NCI-H146 treated with DMSO at 0.1 percent for 48 hours (cell line): ENCODE measurements at regions not wholly inside any gene's neighbourhood (a gene's known extent, or its start where the extent isn't known, plus 50 kb on each side); places are given as distances from the start of the nearest gene placed in this dataset.

Source experiments
- DNase-seq: peaks from one replicate; lab custom pipeline; 2025; ENCODE audit not compliant: unreplicated experiment; lab: John Stamatoyannopoulos, UW

DNA sequence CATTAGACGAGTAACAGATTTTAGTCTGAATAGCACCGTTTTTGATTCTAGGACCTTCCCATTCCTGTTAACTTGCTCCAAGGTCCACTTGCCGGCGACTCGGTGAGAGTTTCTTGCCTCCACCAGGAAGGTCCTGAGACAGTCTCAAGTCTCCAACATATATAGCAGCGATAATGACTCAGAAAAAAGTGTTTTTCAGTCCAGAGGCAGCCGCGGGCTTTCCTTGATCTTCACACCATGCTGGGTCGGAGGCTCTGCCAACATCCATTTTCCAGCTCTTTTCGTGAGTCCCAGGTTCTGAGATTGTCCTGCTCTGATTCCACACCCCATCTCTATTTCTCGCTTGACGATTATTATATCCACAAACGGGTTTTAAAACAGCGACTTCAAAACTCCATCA is 170.5 kb downstream of the GPX5 start:
- no peak for DNase-seq

GRCh38 chr6:28696682-28697081 is 171.0 kb downstream of the GPX5 start:
- no peak for DNase-seq

- DNase-seq, result no peak
Measured at GRCh38 chr6:28707387-28708282, 182.0 kb downstream of the GPX5 start.

DNA sequence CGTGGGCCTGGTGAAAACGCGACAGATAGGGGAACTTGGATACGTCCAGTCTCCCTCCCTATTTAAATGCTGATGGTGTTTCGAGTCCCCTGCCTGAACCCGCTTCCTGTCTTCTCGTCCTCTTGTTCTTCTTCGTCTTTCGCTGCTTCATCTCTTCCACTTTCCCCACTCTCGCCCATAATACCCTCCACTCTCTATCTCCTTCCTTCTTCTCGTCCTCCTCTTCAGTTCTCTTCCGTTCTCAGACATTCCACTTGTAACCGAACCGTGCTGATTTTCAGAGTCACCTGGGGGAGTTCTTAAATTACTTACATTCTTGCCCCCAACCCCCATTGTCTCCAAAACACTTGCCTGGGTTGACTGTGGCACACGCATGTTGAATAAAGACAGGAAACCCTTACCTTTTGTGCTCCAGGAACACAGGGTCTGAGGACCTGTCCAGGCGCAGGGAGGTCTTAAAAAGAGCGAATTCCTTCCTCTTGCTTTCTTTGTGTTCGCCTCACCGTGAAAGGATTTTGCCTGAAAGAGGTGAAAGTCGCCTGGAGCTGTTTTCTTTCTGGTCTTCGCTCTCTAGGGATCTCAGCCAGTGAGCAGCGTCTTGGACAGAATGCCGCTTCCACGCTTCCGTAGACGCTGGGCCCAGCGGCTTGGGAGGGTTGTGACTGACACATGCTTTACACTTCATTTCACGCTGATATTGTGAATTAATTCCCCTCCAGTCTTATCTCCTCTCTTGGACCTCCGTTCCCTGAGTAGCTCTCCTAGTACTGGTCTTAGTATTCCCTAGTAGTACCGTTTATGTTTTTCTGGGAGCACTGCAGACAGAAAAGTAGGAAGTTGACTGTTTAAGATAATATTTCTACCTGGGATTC is 184.0 kb downstream of the GPX5 start:
- DNase-seq, result no peak

- no peak for DNase-seq
Measured at GRCh38 chr6:28710466-28711191, 184.9 kb downstream of the GPX5 start.

DNA sequence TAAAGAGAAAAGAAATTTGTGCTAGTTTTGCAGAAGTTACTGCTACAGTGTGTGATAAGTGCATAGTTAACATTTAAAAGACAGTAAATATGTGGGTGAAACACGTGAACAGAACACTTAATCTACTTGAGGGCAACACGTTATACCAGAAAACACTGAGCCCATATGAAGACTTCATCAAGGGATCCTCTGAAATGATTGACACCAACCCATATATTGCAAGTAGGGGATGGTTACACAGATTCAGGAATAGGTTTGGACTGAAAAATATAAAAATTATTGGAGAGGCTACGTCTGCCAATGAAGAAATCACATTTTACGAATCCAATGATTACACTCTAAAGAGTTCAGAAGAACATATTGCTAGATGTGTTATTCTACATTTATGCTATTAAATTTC is 185.6 kb downstream of the GPX5 start:
- no peak for DNase-seq

DNA sequence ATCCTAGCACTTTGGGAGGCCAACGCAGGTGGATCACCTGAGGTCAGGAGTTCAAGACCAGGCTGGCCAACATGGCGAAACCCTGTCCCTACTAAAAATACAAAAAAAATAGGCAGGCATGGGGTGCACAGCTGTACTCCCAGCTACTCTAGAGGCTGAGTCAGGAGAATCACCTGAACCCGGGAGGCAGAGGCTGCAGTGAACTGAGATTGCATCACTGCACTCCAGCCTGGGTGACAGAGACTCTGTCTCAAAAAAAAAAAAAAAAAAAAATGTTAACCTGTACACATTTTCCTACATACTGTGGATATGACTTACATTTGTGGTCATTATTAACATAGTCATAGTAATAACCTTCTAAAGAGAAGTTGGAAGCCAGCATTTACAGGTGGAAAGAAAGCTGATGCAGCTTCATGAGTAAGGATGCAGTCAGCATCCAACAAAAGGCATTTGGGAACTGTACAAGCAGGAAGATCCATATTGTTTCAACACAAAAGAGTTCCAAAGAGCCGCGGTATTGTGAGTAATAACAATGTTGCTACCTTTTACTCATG is 186.2 kb downstream of the GPX5 start:
- no peak for DNase-seq

- no peak for DNase-seq
Measured at GRCh38 chr6:28712982-28713381, 187.3 kb downstream of the GPX5 start.

DNA sequence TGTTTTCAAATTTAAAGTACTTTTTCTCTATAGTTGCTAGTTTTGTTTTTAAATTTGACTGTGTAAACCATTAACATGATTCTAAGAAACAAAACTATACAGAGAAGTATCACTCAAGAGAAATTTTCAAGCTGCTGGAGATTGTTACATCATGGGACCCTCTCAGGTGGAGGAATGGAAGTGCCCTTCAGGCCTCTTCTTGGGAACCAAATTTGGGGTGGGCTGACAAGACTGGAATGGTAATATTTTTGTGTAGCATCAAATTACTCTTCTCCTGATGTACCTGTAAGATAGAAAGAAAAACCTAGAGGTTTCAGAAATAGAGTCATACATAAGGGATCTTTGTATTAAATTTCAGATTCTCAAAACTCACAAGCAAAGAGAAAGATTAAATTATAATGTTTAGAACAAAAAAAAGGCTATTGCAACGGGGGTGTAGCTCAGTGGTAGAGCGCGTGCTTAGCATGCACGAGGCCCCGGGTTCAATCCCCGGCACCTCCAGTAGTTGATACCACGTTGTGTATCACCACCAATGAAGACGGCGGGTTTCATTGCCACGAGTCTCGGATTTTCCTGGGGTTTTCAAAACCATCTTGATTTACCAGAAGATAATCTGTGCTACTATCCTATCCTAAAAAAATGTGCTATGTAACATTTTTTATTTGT is 193.7 kb downstream of the GPX5 start:
- DNase-seq, result no peak

DNA sequence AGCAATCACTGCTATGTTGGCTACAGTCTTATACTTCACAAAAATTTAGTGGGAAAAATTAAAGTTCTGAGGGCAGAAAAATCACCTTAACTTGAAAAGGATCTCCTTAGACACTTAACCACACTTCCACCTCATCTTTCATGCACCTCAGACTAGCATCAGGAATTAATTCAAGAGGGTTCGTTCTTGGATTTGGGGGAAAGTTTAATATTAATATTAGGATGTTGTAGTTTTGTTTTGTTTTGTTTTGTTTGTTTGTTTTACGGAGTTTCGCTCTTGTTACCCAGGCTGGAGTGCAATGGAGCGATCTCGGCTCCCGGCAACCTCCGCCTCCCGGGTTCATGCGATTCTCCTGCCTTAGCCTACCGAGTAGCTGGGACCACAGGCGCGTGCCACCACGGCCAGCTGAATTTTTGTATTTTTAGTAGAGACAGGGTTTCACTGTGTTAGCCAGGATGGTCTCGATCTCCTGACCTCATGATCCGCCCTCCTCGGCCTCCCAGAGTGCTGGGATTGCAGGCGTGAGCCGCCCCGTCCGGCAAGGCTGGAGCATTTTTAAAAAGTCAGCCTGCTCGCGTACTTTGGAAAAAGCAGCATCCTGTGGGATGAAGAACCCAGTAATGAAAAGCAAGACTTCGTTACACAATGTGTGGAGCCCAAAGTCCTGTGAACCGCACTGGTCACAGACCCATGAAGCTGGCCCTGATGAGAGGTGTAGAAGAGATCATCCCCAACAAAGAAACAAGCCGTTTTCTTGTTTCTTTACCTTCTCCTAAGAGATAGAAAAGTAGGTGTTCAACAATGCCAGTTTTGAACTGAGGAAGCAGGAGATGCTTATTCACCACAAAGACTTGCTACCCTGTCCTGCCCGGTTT is 194.9 kb downstream of the GPX5 start:
- DNase-seq, result no peak

GRCh38 chr6:28721372-28721771 is 195.7 kb downstream of the GPX5 start:
- DNase-seq, result no peak

DNA sequence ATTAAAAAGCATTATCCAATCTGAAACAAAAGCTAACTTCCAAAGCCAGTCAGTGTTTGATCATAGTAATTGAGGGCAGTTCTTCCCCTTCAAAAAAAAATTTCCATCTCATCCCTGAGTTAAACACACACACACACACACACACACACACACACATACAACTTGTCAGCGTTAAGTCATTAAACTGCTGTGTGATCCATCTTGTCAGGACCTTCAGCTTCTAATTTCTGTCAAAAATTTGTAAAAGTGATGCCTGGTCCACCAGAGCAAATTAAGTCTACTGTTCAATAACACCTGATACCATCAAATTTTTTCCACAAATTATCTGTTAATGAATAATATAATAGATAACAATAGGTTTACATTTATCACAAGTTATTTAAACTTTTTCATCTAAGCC is 198.7 kb downstream of the GPX5 start:
- no peak for DNase-seq

DNA sequence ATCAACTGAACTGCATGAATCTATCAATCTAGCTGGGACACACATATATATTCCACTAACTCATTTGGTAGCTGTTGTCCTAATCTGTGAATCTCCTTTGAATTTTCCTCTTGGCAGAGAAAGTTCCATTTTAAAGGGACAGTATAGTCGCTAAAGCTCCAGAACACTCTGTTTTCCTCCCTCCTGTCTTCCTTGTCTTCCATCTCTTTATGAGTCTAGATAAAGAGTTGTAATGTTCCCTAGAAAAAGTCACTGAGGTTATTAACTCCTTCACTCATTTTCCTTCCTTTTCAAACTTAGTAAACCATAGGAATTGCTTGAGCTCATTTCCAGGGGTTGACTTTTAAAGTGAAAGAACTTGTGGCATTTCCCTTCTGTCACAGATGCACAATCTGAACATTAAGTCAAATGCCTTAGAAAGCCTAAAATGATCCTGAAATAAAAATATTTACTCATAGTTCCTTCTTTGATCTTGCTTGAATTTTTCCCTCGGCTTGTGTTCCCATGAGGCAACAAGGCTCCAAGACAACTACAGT is 198.4 kb downstream of the TRIM27 start:
- no peak for DNase-seq

DNA sequence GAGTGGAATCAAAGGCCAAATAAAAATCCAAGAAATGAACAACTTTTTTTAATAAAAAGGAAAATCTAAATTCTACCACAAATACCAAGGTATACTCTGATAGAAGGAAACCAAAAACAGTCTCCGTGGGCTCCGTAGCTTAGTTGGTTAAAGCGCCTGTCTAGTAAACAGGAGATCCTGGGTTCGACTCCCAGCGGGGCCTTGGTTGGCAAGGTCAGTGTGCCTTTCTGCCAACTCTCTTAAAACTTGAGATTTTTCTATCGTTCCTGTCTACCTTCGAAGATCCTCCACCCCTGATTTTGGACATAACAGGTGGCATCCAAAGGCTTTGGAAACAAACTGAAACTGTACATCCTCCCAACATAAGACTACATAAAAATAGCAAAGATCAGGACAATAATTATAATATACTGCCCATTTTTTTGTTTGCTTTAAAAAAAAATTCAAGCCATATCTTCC is 197.9 kb downstream of the TRIM27 start:
- no peak for DNase-seq

DNA sequence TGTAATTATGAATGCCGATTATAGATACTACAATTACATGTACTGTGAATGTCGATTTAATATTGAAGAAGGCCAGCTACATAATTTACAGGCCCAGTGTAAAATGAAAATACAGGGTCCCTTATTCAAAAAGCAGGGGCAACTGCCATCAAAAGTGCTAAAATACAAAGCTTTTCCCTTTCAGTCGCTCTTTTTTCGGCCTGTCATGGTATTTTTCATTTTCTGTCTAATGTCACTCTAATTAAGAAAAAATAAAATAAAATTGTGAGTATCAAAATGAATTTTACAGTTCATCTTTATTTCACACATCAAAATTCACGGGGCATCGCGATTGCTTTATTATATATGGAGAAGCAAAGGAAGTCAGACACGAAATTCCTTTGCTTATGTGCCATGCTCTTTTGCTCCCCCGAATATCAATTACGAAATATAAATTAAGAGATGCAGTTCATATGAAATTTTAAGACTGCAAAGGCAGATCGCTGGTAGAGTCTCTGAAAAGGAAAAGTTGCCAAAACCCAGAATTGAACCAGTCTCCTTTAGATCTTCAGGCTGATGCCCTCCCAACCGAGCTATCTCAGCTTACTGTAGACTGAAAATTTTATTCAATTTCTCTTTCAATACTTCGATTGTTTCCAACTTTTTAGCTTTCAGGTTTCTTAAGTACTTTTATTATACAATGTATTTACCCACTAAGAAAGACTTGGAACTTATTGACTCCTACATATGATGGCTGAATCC is 197.0 kb downstream of the TRIM27 start:
- no peak for DNase-seq

- no peak for DNase-seq
Measured at GRCh38 chr6:28727559-28728211, 196.1 kb downstream of the TRIM27 start.

- no peak for DNase-seq
Measured at GRCh38 chr6:28729501-28730402, 194.0 kb downstream of the TRIM27 start.
